IPS-18a (cell line): ENCODE measurements at regions not wholly inside any gene's neighbourhood (a gene's known extent, or its start where the extent isn't known, plus 50 kb on each side); places are given as distances from the start of the nearest gene placed in this dataset.

ENCODE experiments used
- H3K27ac ChIP-seq: one replicate; pipeline ENCODE4 v1.5.1; 2013; ENCODE audit warnings: low read length
- H3K27me3 ChIP-seq: one replicate; pipeline ENCODE4 v1.6.1; 2013; ENCODE audit warnings: mild to moderate bottlenecking, low read length; ENCODE audit not compliant: control insufficient read depth, insufficient read depth
- H3K36me3 ChIP-seq: one replicate; pipeline ENCODE4 v1.6.1; 2013; ENCODE audit warnings: low read depth, low read length; ENCODE audit not compliant: control insufficient read depth
- H3K4me1 ChIP-seq: one replicate; pipeline ENCODE4 v1.6.1; 2013; ENCODE audit warnings: low read depth, low read length; ENCODE audit not compliant: control insufficient read depth
- H3K4me3 ChIP-seq: one replicate; pipeline ENCODE4 v1.5.1; 2013; ENCODE audit warnings: low read length
- H3K9ac ChIP-seq: one replicate; pipeline ENCODE4 v1.6.1; 2013; ENCODE audit warnings: mild to moderate bottlenecking, low read length, moderate library complexity
- H3K9me3 ChIP-seq: one replicate; pipeline ENCODE4 v1.6.1; 2013; ENCODE audit warnings: low read depth, low read length; ENCODE audit not compliant: control insufficient read depth

- Histone ChIP-seq H3K27ac (no peak overlapping the region), H3K27me3 (no peaks in the 10 kb centered on the region)
These were observed 123.1 kb upstream of the EEPD1 start for GRCh38 chr7:36029853-36030515.

GRCh38 chr7:36032361-36032818 lies 120.7 kb upstream of the EEPD1 start:
- Histone ChIP-seq H3K27me3 (no peaks in the 10 kb centered on the region), H3K9me3 (no peaks in the 10 kb centered on the region), H3K36me3 (no peaks in the 10 kb centered on the region), H3K4me1 (no peaks in the 10 kb centered on the region), H3K27ac (no peak overlapping the region), H3K9ac (no peak overlapping the region), H3K4me3 (no peak overlapping the region)

More at GRCh38 chr7:36029853-36030515, 123.1 kb upstream of the EEPD1 start:
- no peaks in the 10 kb centered on the region for H3K36me3 ChIP-seq
- H3K4me3 ChIP-seq: no peak overlapping the region
- H3K9ac ChIP-seq: no peak overlapping the region
- H3K4me1 ChIP-seq: peaks cover 2% of the 10 kb centered on the region
- no peaks in the 10 kb centered on the region for H3K9me3 ChIP-seq

GRCh38 chr7:36034020-36034419 lies 119.0 kb upstream of the EEPD1 start:
- no peaks in the 10 kb centered on the region for H3K4me1 ChIP-seq
- no peak overlapping the region for H3K9ac ChIP-seq

GRCh38 chr7:36035186-36035585 lies 117.9 kb upstream of the EEPD1 start:
- Histone ChIP-seq H3K9ac (no peak overlapping the region), H3K4me3 (no peak overlapping the region), H3K36me3 (no peaks in the 10 kb centered on the region), H3K4me1 (peaks cover under 1% of the 10 kb centered on the region), H3K27me3 (no peaks in the 10 kb centered on the region), H3K27ac (no peak overlapping the region), H3K9me3 (no peaks in the 10 kb centered on the region)

More at GRCh38 chr7:36034020-36034419, 119.0 kb upstream of the EEPD1 start:
- H3K9me3 ChIP-seq: no peaks in the 10 kb centered on the region
- no peaks in the 10 kb centered on the region for H3K27me3 ChIP-seq
- H3K27ac ChIP-seq: no peak overlapping the region
- no peaks in the 10 kb centered on the region for H3K36me3 ChIP-seq
- H3K4me3 ChIP-seq: no peak overlapping the region

GRCh38 chr7:36036590-36036989 lies 116.5 kb upstream of the EEPD1 start:
- H3K4me3 ChIP-seq: no peak overlapping the region
- H3K27ac ChIP-seq: no peak overlapping the region
- no peaks in the 10 kb centered on the region for H3K9me3 ChIP-seq
- H3K9ac ChIP-seq: no peak overlapping the region
- H3K27me3 ChIP-seq: no peaks in the 10 kb centered on the region
- no peaks in the 10 kb centered on the region for H3K36me3 ChIP-seq
- H3K4me1 ChIP-seq: peaks cover 5% of the 10 kb centered on the region

GRCh38 chr7:36037121-36037662 lies 115.9 kb upstream of the EEPD1 start:
- Histone ChIP-seq H3K9ac (no peak overlapping the region), H3K9me3 (no peaks in the 10 kb centered on the region), H3K36me3 (no peaks in the 10 kb centered on the region), H3K4me1 (peaks cover 5% of the 10 kb centered on the region), H3K4me3 (no peak overlapping the region), H3K27ac (no peak overlapping the region), H3K27me3 (no peaks in the 10 kb centered on the region)

GRCh38 chr7:36038063-36038721 lies 114.9 kb upstream of the EEPD1 start:
- Histone ChIP-seq H3K9me3 (no peaks in the 10 kb centered on the region), H3K36me3 (no peaks in the 10 kb centered on the region), H3K27ac (no peak overlapping the region), H3K27me3 (no peaks in the 10 kb centered on the region), H3K4me1 (peaks cover 5% of the 10 kb centered on the region), H3K4me3 (no peak overlapping the region), H3K9ac (no peak overlapping the region)

GRCh38 chr7:36039243-36039642 lies 113.8 kb upstream of the EEPD1 start:
- no peak overlapping the region for H3K9ac ChIP-seq
- H3K27me3 ChIP-seq: no peaks in the 10 kb centered on the region
- no peak overlapping the region for H3K27ac ChIP-seq
- H3K4me1 ChIP-seq: peaks cover 5% of the 10 kb centered on the region
- no peak overlapping the region for H3K4me3 ChIP-seq
- H3K36me3 ChIP-seq: no peaks in the 10 kb centered on the region
- no peaks in the 10 kb centered on the region for H3K9me3 ChIP-seq

- Histone ChIP-seq H3K27ac (no peak overlapping the region), H3K36me3 (no peaks in the 10 kb centered on the region), H3K9ac (no peak overlapping the region), H3K9me3 (no peaks in the 10 kb centered on the region), H3K4me3 (no peak overlapping the region), H3K27me3 (no peaks in the 10 kb centered on the region), H3K4me1 (peaks cover 5% of the 10 kb centered on the region)
These were observed 113.4 kb upstream of the EEPD1 start for GRCh38 chr7:36039671-36040070.

GRCh38 chr7:36040679-36041078 lies 112.4 kb upstream of the EEPD1 start:
- Histone ChIP-seq H3K27me3 (no peaks in the 10 kb centered on the region), H3K36me3 (no peaks in the 10 kb centered on the region), H3K9me3 (no peaks in the 10 kb centered on the region), H3K27ac (no peak overlapping the region), H3K9ac (no peak overlapping the region), H3K4me1 (peaks cover 5% of the 10 kb centered on the region), H3K4me3 (no peak overlapping the region)

GRCh38 chr7:36044101-36044892 lies 108.8 kb upstream of the EEPD1 start:
- Histone ChIP-seq H3K27me3 (no peaks in the 10 kb centered on the region), H3K9ac (no peak overlapping the region), H3K4me3 (no peak overlapping the region), H3K36me3 (no peaks in the 10 kb centered on the region), H3K27ac (no peak overlapping the region), H3K9me3 (no peaks in the 10 kb centered on the region), H3K4me1 (peaks cover 17% of the 10 kb centered on the region)
